ENCODE measurements at regions not wholly inside any gene's neighbourhood (a gene's known extent, or its start where the extent isn't known, plus 50 kb on each side); places are given as distances from the start of the nearest gene placed in this dataset.
A peak's percentile ranks its signal among the peaks of the same experiment; 100 is the strongest.
"Not testable (repeated sequence)": the region's sequence is repeated elsewhere in the genome, so short reads cannot be mapped to it uniquely, and the experiment has no call there.

DNA sequence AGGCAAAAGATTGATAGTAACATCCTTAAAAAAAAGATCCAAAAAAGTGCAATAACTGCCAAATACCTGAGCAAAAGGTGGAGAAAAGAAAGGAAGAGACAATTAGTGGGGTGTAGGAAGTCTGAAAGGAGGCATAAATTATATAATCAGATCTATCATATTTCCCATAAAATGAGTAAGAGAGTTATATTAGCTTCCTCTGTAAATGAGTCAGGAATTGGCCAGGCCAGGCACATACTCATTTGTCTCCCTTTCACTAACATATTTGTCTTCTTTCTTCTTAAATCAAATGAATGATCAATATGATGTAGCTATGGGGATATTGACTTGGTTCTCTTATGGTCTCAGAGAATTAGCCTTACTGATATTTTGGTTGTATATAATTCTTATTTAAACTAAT, 292.3 kb upstream of the CADM2 start:
- DNase-seq (ENCODE audit: low read depth) = peak; percentile 1

GRCh38 chr3:84679211-84679610, 279.6 kb upstream of the CADM2 start:
- DNase-seq (ENCODE audit: low read depth) = no peak

DNA sequence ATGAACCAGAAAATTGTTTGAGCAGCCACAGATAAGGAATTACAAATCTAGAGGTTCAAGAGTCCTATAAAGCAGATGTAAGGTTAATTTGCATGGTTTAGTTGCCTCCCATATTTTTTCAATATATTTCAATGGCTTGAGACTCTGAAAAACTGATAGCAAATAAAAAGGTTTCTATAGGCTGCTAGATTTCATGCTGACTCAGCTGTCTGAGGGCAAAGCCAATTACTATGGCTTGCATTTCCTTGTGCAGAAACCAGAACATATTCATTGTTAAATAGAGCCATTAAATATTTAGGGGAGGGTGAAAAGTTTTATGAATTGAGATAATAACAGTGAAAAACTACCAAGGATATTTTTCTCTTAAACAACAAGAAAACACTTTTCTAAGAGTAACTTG, 278.1 kb upstream of the CADM2 start:
- no peak for DNase-seq (ENCODE audit: low read depth)

GRCh38 chr3:84683493-84683892, 275.3 kb upstream of the CADM2 start:
- no peak for DNase-seq (ENCODE audit: low read depth)

DNA sequence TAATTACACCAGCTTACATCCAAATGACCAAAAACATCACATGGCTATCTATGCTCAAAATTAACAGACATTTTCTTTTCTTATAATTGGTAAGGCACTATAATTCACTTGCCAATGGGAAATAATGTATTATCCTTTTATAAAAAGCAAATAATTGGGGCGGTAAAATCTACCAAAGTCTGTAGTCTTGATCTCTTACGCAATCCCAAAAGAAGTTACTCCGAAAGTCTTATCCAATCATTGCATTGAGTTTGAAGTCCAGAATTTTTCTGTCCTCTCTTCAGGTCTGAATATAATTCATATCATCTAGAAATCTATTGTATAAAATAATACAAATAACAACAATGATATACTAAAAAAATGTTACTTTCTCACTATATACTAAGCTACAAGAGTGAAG, 273.3 kb upstream of the CADM2 start:
- no peak for DNase-seq (ENCODE audit: low read depth)

- DNase-seq (ENCODE audit: low read depth) = peak; percentile 68
These were observed 266.5 kb upstream of the CADM2 start for GRCh38 chr3:84692261-84692660.

DNA sequence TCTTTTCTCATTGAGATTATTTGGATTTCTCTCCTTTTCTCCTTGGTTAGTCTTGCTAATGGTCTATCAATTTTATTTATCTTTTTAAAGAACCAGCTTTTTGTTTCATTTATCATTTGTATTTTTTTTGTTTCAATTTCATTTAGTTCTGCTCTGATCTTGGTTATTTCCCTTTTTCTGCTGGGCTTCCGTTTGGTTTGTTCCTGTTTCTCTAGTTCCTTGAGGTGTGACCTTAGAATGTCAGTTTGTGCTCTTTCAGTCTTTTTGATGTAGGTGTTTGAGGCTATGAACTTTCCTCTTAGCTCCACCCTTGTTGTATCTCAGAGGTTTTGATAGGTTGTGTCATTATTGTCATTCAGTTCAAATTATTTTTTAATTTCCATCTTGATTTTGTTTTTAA, 248.5 kb upstream of the CADM2 start:
- DNase-seq (ENCODE audit: low read depth) = not testable (repeated sequence)

GRCh38 chr3:84717894-84718293, 240.9 kb upstream of the CADM2 start:
- no peak for DNase-seq (ENCODE audit: low read depth)

- DNase-seq (ENCODE audit: low read depth) = peak; percentile 94
These were observed 233.9 kb upstream of the CADM2 start for GRCh38 chr3:84724877-84725276.

DNA sequence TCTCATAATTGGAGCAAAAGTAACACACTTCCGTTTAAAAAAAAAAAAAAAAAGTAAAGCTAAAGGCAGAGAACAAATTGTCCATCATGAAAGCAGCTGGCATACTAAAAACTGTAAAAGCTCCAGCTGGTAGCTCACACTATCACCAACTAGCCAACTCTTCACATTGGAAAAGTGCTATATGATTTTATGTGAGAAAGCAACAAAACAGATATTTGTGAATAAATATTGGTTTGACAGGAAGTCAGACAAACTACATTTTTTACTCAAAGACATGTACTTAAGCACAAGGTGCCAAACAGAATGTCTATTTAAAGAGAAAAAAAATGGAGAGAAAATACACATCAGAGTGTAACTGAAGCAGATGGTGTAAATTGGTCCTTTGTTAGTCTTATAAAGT, 231.2 kb upstream of the CADM2 start:
- DNase-seq (ENCODE audit: low read depth) = peak; percentile 16

DNA sequence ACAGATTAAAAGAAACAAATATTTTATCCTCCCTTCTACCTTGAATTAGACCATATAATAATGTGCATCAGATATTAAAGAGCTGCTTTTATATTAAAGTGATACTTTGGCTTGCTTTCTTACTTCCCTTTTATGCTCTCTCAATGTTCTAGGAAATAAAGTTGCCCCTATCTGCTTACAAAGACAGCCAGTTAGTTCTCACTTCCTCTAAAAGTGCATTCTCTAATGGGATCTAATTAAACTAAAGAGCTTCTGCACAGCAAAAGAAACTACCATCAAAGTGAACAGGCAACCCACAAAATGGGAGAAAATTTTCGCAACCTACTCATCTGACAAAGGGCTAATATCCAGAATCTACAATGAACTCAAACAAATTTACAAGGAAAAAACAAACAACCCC, 224.1 kb upstream of the CADM2 start:
- not testable (repeated sequence) for DNase-seq (ENCODE audit: low read depth)

GRCh38 chr3:84738086-84738485, 220.7 kb upstream of the CADM2 start:
- no peak for DNase-seq (ENCODE audit: low read depth)

DNA sequence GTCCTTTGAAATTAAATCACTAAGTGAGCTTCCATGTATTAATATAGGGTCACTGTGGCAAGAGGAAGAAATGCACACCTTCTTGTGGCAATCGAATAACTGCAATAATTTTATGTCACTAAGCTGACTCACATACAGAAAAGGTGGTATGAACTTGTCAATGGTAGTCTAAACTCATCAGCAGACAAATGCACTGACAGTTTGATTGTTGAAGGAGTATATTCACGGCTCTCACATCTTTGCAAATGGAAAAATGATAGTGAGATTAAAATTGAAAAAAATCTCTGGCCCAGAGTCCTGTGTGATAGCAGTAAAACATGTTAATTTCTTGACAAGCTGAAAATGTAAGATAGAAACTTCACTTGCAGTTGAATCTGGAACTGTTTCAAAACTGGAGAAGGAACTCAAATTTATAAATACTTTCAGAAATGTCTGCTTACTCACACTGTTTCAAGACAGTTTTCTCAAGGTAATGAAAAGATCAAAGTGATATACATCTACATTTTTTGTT, 215.8 kb upstream of the CADM2 start:
- DNase-seq (ENCODE audit: low read depth) = no peak

DNA sequence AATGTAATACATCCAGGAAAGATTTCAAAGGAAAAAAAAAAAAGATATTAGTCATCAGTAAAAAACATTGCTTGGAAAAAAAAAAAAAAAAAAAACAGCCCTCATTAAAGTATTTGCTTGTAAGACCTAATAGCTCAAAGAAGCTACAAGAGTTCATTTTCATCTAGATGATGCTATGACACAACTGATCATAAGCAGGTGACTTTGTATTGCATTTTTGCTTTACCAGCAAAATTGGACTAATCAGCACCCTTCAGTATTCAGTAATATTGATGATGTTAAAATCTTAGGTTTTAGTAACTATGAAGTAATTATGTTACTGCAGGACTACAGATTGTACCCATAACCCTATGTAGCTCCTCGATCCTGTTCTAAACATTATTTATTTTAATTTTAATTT, 214.7 kb upstream of the CADM2 start:
- DNase-seq (ENCODE audit: low read depth) = no peak

DNA sequence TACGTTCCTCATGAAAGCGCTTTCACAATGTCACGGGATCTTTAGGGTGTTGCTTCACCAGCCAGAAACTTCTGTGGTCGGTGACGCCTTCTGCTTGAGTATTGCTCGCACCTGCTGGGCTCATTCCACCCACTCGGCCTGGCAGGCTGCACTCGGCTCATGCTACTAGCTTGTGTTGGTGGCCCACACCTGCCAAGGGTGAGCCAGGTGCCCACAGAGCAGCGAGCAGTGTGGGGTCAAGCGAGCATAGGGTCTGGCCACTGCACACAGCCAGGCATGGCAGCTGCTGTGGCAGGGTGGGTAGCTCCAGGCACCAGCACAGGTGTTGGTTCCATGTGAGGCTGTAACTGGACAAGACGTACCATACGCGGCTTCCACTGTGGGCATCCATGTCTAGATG, 202.9 kb upstream of the CADM2 start:
- no peak for DNase-seq (ENCODE audit: low read depth)

- DNase-seq (ENCODE audit: low read depth) = no peak
These were observed 199.4 kb upstream of the CADM2 start for GRCh38 chr3:84759361-84759760.

- peak; percentile 32 for DNase-seq (ENCODE audit: low read depth)
These were observed 185.9 kb upstream of the CADM2 start for GRCh38 chr3:84772841-84773240.

DNA sequence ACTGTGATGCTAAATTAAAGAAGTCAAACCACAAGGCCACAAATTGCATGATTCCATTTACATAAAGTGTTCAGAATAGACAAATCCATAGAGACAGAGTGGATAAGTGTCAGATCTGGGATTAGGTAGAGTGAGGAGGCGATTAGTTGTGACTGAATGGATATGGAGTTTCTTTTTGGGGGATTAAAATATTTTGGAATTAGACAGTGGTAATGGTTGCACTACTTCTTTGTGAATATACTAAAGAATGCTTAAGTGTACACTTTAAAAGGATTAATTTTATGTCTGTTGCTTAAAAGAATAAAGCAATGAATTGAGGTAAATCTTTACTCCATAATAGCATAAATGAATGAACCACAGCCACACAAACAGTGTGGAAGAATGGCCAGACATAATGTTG, 175.5 kb upstream of the CADM2 start:
- DNase-seq (ENCODE audit: low read depth) = no peak

DNA sequence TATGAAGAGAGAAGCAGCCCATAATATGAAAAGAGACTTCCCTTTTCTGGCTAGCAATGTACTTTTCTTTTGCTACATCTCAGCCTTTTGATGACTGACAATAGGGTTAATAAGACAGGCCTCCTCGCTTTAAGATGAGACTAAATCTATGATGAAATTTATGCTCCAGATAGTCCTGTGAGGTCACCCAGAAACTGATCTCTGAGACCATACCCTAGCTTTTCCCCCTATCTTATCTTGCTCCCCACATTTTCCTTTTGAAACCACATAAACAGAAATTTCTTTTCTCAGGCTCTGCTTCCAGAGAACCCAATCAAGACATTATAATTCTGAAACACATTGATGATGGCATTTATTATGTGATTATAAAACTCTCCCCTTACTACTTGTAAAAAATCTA, 168.8 kb upstream of the CADM2 start:
- no peak for DNase-seq (ENCODE audit: low read depth)

GRCh38 chr3:84806958-84807357, 151.8 kb upstream of the CADM2 start:
- no peak for DNase-seq (ENCODE audit: low read depth)

DNA sequence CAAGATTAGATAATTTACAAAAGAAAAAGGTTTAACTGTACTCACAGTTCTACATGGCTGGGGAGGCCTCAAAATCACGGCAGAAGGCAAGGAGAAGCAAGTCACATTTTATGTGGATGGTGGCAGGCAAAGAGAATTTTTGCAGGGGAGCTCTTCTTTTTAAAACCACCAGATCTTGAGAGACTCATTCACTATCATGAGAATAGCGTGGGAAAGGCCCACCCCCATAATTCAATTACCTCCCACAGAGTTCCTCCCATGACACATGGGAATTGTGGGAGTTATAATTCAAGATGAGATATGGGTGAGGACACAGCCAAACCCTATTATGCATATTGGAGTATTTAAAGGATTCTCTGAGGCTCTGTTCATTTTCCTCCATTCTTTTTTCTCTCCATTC, 138.7 kb upstream of the CADM2 start:
- no peak for DNase-seq (ENCODE audit: low read depth)

DNA sequence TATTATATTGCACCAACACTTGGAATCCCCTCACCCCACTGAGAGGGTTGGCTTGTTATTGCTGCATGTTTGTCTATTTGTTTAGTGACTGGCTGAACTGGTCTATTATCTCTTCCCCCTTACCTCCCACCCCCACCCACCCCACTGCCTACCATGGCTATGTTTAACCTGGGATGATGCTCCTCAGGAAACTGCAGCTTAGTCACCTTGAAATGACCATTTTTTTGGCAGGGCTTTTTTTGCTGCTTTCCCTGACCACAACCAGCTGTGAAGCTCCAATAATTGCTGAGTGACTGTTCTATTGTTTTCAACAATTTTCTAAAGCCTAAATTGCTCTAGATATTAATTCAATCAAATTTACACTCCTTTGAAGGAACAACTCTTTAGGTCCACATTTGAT, 137.9 kb upstream of the CADM2 start:
- peak; percentile 62 for DNase-seq (ENCODE audit: low read depth)

DNA sequence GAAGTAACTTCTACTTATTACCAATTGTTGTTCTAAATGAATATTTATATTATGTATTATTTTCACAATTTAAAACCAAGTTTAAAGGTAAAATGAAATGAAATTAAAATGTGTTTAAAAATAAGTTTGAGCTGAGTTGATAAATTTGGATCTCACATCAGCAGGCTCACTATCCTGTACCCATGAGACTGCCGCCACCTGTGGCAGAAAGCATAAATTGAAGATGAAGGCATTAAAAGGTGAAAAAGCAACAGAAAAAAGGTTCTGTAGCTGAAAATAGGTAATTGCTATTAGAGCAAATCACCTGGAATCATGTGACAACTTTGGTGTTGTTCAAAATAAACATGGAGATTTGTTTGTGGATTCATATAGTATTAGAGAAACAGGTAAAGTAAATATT, 133.0 kb upstream of the CADM2 start:
- DNase-seq (ENCODE audit: low read depth) = no peak

DNA sequence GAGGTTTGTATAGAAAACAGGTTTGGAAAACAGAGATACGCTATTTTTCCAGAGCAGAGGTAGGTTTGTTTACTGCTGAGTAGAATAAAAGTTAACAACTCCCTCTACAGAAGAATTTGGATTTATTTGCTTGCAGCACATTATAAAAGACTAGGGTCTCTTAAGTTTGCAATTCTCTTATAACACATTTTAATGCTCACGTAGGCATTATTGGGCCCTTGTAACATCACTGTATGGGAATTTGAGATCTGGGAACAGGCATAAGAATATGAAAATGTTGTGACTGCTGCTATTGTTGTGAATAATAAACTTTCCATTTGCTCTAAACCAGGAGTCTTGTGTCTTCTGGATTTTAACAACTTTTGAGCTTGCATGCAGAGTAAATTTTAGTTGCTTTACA, 128.3 kb upstream of the CADM2 start:
- DNase-seq (ENCODE audit: low read depth) = no peak
